Mesendoderm (in vitro differentiated cells): ENCODE measurements at regions not wholly inside any gene's neighbourhood (a gene's known extent, or its start where the extent isn't known, plus 50 kb on each side); places are given as distances from the start of the nearest gene placed in this dataset.
"Not testable (repeated sequence)": the region's sequence is repeated elsewhere in the genome, so short reads cannot be mapped to it uniquely, and the experiment has no call there.

Experiments
- DNase-seq: peaks from one replicate; pipeline ENCODE4 v3.0.0; 2013
- H2AK5ac ChIP-seq: 2 replicates; pipeline ENCODE4 v1.6.1; 2013; ENCODE audit warnings: low read length, inconsistent platforms
- H2BK120ac ChIP-seq: 2 replicates; pipeline ENCODE4 v1.6.1; 2013; ENCODE audit warnings: low read depth, mild to moderate bottlenecking, low read length, moderate library complexity, mixed read lengths
- H2BK15ac ChIP-seq: replicated peaks from 2 replicates; pipeline ENCODE4 v1.6.1; 2013; ENCODE audit warnings: low read depth, mild to moderate bottlenecking, moderate library complexity
- H2BK5ac ChIP-seq: 2 replicates; pipeline ENCODE4 v1.6.1; 2013; ENCODE audit warnings: low read length, inconsistent platforms
- H3K18ac ChIP-seq: 2 replicates; pipeline ENCODE4 v1.6.1; 2013; ENCODE audit warnings: mild to moderate bottlenecking, low read length, mixed read lengths
- H3K23ac ChIP-seq: one replicate; pipeline ENCODE4 v1.6.1; 2013; ENCODE audit warnings: low read length
- H3K27ac ChIP-seq: 2 replicates; pipeline ENCODE4 v1.5.1; 2013; ENCODE audit warnings: low read depth, mild to moderate bottlenecking, inconsistent platforms, low read length, moderate library complexity
- H3K27me3 ChIP-seq: 2 replicates; pipeline ENCODE4 v1.6.1; 2013; ENCODE audit warnings: low read length, control low read depth, mild to moderate bottlenecking, inconsistent platforms; ENCODE audit not compliant: insufficient read depth, poor library complexity
- H3K36me3 ChIP-seq: 2 replicates; pipeline ENCODE4 v1.6.1; 2013; ENCODE audit warnings: low read length, inconsistent platforms; ENCODE audit not compliant: control insufficient read depth, insufficient read depth
- H3K4ac ChIP-seq: one replicate; pipeline ENCODE4 v1.6.1; 2013; ENCODE audit warnings: low read depth, mild to moderate bottlenecking, low read length, moderate library complexity
- H3K4me1 ChIP-seq: 2 replicates; pipeline ENCODE4 v1.6.1; 2013; ENCODE audit warnings: low read depth, low read length, inconsistent platforms; ENCODE audit not compliant: control insufficient read depth
- H3K4me2 ChIP-seq: 2 replicates; pipeline ENCODE4 v1.6.1; 2013; ENCODE audit warnings: low read length
- H3K4me3 ChIP-seq: 2 replicates; pipeline ENCODE4 v1.5.1; 2013; ENCODE audit warnings: mild to moderate bottlenecking, low read length
- H3K56ac ChIP-seq: one replicate; pipeline ENCODE4 v1.6.1; 2013; ENCODE audit warnings: low read length
- H3K79me1 ChIP-seq: 2 replicates; pipeline ENCODE4 v1.6.1; 2013; ENCODE audit warnings: low read length, inconsistent platforms
- H3K79me2 ChIP-seq: 2 replicates; pipeline ENCODE4 v1.6.1; 2013; ENCODE audit warnings: mild to moderate bottlenecking, low read length; ENCODE audit not compliant: control insufficient read depth, insufficient read depth
- H3K9ac ChIP-seq: 2 replicates; pipeline ENCODE4 v1.6.1; 2013; ENCODE audit warnings: low read length, inconsistent platforms
- H4K5ac ChIP-seq: one replicate; pipeline ENCODE4 v1.6.1; 2013; ENCODE audit warnings: low read length
- H4K8ac ChIP-seq: one replicate; pipeline ENCODE4 v1.6.1; 2013; ENCODE audit warnings: low read depth, mild to moderate bottlenecking, control low read depth, low read length, moderate library complexity
- WGBS: extraction: QIAGEN DNeasy Blood & Tissue Kit; methylation state at CpG from one replicate; pipeline ENCODE4 v1.1.7; 2013; ENCODE audit warnings: low lambda C conversion rate, missing lambda C conversion rate; ENCODE audit not compliant: insufficient coverage; ENCODE audit errors: extremely low coverage; 5-methylcytosine and 5-hydroxymethylcytosine counted together

DNA sequence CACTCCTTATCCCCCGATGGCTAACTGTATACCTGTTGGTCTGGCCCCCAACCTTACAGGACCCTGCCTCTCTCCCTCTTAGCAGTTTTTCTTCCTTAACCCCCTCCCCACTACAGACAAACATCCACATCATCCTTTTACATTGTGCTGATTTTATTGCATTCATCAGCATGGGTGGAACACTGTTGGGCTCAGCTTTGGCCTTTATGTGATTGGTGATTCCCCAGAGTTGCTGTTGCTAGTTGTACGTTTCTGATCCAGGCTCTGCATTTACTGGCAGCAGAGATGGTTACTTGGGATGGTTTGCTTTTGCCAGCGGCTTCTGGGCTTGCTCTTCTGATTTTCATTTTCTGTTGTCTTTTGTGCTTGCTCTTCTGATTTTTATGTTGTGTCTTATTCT is 250.6 kb upstream of the CXorf66 start:
- H3K4me1 ChIP-seq, H3K79me1 ChIP-seq, H4K8ac ChIP-seq, H3K4ac ChIP-seq, H4K5ac ChIP-seq, H3K79me2 ChIP-seq, H2BK120ac ChIP-seq, H3K4me2 ChIP-seq, H3K9ac ChIP-seq, H3K18ac ChIP-seq, H2BK5ac ChIP-seq, H3K56ac ChIP-seq, H3K23ac ChIP-seq, H3K27me3 ChIP-seq, H2AK5ac ChIP-seq, H2BK15ac ChIP-seq, DNase-seq, H3K27ac ChIP-seq, H3K4me3 ChIP-seq, H3K36me3 ChIP-seq: not testable (repeated sequence)
- no CpG with 5 or more reads among the region's 3 CpGs for WGBS

GRCh38 chrX:140214518-140214917 is 249.2 kb upstream of the CXorf66 start:
- not testable (repeated sequence) for H3K79me2 ChIP-seq, H2BK5ac ChIP-seq, H3K4me2 ChIP-seq, H3K79me1 ChIP-seq, H3K18ac ChIP-seq, DNase-seq, H4K8ac ChIP-seq, H3K4ac ChIP-seq, H3K9ac ChIP-seq, H3K27ac ChIP-seq, H3K27me3 ChIP-seq, H3K36me3 ChIP-seq, H2BK120ac ChIP-seq, H3K56ac ChIP-seq, H3K4me1 ChIP-seq, H2AK5ac ChIP-seq, H3K4me3 ChIP-seq, H4K5ac ChIP-seq, H2BK15ac ChIP-seq, H3K23ac ChIP-seq
- WGBS: no CpG with 5 or more reads among the region's 3 CpGs

- H3K27ac ChIP-seq: no peak overlapping the region
- H3K4me1 ChIP-seq: no peaks in the 10 kb centered on the region
- no peaks in the 10 kb centered on the region for H3K27me3 ChIP-seq
- no peak overlapping the region for H2BK5ac ChIP-seq
- no peaks in the 10 kb centered on the region for H3K36me3 ChIP-seq
- H2AK5ac ChIP-seq: no peak overlapping the region
- no peak for DNase-seq
- WGBS: no CpG with 5 or more reads among the region's 1 CpG
- no peaks in the 10 kb centered on the region for H3K79me1 ChIP-seq
- no peak overlapping the region for H4K8ac ChIP-seq
- no peak overlapping the region for H3K4me2 ChIP-seq
- no peak overlapping the region for H2BK15ac ChIP-seq
- H3K56ac ChIP-seq: no peak overlapping the region
- H4K5ac ChIP-seq: no peak overlapping the region
- no peak overlapping the region for H3K4me3 ChIP-seq
- no peak overlapping the region for H3K23ac ChIP-seq
- H3K79me2 ChIP-seq: no peaks in the 10 kb centered on the region
- H2BK120ac ChIP-seq: no peak overlapping the region
- no peak overlapping the region for H3K9ac ChIP-seq
- no peak overlapping the region for H3K4ac ChIP-seq
- H3K18ac ChIP-seq: no peak overlapping the region
These were observed 241.3 kb upstream of the CXorf66 start for GRCh38 chrX:140206657-140207056.

DNA sequence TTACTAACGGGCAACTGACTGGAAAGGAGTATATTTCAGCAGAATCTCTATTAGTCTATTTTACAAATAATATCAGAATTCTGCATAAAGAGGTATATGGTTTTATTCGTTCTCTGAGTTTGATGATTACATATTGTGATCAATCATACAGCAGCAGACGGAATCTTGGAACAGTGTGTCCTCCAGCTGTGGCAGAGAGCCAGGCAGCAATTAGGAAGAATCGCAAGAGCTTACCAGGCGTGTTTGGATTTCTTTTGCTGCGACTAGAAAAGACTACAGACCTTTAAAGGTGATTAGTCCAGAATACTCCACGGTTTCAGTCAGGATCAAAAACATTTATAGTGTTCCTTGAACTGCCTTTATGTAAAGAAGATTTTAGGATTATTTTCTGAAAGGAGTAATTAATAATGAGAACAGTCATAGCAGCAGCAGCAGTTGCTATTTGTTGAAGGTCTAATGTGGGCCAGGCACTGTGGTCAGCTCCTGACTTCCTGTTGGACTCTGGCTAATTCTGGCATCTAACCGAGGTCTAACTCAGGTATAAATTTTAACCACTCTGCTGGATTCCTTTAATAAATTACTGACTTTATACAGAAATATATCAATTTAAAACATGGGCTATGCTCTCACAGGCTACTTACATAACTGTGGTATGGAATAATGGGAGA is 225.3 kb upstream of the CXorf66 start:
- H3K4me1 ChIP-seq: no peaks in the 10 kb centered on the region
- H3K4me3 ChIP-seq: no peak overlapping the region
- no peak overlapping the region for H3K27ac ChIP-seq
- no peaks in the 10 kb centered on the region for H3K27me3 ChIP-seq
- no peaks in the 10 kb centered on the region for H3K79me1 ChIP-seq
- H3K36me3 ChIP-seq: no peaks in the 10 kb centered on the region
- no peaks in the 10 kb centered on the region for H3K79me2 ChIP-seq
- no peak overlapping the region for H2BK5ac ChIP-seq
- no peak overlapping the region for H4K5ac ChIP-seq
- H3K18ac ChIP-seq: no peak overlapping the region
- H3K56ac ChIP-seq: no peak overlapping the region
- no peak overlapping the region for H3K4ac ChIP-seq
- H3K23ac ChIP-seq: no peak overlapping the region
- no peak overlapping the region for H2BK15ac ChIP-seq
- H2BK120ac ChIP-seq: no peak overlapping the region
- no CpG with 5 or more reads among the region's 8 CpGs for WGBS
- DNase-seq: no peak
- no peak overlapping the region for H2AK5ac ChIP-seq
- no peak overlapping the region for H3K4me2 ChIP-seq
- H3K9ac ChIP-seq: no peak overlapping the region
- no peak overlapping the region for H4K8ac ChIP-seq

DNA sequence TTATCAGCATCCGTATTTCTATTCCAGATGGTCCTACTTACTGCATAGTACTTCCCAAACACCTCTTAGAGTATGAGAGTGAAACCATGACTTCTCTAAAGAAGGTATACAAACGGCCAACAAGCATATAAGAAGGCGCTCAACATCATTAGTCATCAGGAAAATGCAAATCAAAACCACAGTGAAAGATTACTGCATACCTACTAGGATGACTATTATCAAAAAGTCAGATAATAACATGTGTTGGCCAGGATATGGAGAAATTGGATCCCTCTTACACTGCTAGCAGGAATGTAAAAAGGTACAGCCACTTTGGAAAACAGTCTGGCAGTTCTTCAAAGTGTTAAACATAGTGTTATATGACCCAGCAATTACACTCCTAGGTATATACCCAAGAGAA is 215.3 kb upstream of the CXorf66 start:
- no CpG with 5 or more reads among the region's 3 CpGs for WGBS
- DNase-seq: no peak
- H3K79me2 ChIP-seq: no peaks in the 10 kb centered on the region
- no peak overlapping the region for H3K9ac ChIP-seq
- H3K4me3 ChIP-seq: no peak overlapping the region
- H2BK120ac ChIP-seq: no peak overlapping the region
- no peaks in the 10 kb centered on the region for H3K4me1 ChIP-seq
- no peaks in the 10 kb centered on the region for H3K79me1 ChIP-seq
- H4K8ac ChIP-seq: no peak overlapping the region
- no peak overlapping the region for H3K4ac ChIP-seq
- no peak overlapping the region for H2BK5ac ChIP-seq
- no peaks in the 10 kb centered on the region for H3K36me3 ChIP-seq
- no peak overlapping the region for H2AK5ac ChIP-seq
- H3K18ac ChIP-seq: no peak overlapping the region
- H3K27ac ChIP-seq: no peak overlapping the region
- H3K56ac ChIP-seq: no peak overlapping the region
- H2BK15ac ChIP-seq: no peak overlapping the region
- H3K23ac ChIP-seq: no peak overlapping the region
- no peaks in the 10 kb centered on the region for H3K27me3 ChIP-seq
- no peak overlapping the region for H3K4me2 ChIP-seq
- no peak overlapping the region for H4K5ac ChIP-seq

DNA sequence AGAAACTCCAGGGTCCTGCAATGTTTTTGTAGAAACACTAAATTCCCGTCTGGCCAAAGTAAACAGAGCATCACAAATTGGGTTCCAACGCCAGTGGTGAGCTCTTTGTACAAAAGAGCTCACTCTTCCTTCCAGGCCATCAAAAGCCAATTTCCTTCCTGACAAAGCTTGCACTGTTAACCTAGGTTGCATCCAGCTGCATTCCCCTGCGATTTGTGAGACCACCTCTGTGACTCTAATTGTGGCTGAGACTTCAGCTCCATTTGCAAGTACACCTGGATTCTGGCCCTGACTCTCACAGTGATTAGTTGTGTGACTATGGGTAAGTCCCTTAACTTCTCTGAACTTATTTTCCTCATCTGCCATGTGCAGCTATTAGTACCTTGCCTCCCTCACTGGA is 212.5 kb upstream of the CXorf66 start:
- Histone ChIP-seq H3K23ac (no peak overlapping the region), H3K9ac (no peak overlapping the region), H3K56ac (no peak overlapping the region), H2BK5ac (no peak overlapping the region), H3K4ac (no peak overlapping the region), H3K4me2 (no peak overlapping the region), H4K8ac (no peak overlapping the region), H2AK5ac (no peak overlapping the region), H3K79me1 (no peaks in the 10 kb centered on the region), H4K5ac (no peak overlapping the region), H3K4me1 (no peaks in the 10 kb centered on the region), H3K18ac (no peak overlapping the region), H3K27me3 (no peaks in the 10 kb centered on the region), H3K79me2 (no peaks in the 10 kb centered on the region), H2BK120ac (no peak overlapping the region), H3K27ac (no peak overlapping the region), H3K36me3 (no peaks in the 10 kb centered on the region), H2BK15ac (no peak overlapping the region), H3K4me3 (no peak overlapping the region)
- no CpG with 5 or more reads among the region's 3 CpGs for WGBS
- DNase-seq: no peak
